Tibial nerve (tissue), 3 donors: ENCODE measurements at regions not wholly inside any gene's neighbourhood (a gene's known extent, or its start where the extent isn't known, plus 50 kb on each side); places are given as distances from the start of the nearest gene placed in this dataset.

ENCODE experiments used
- POLR2A ChIP-seq, 2 donors: fragments of 450-650 bp; IDR thresholded peaks; one replicate each; pipeline ENCODE4 v1.6.1; 2017; ENCODE audit warnings: antibody characterized with exemption in 2 of 2, mild to moderate bottlenecking in 2 of 2, moderate library complexity in 2 of 2
- TF ChIP-seq, protein P1 (sequence below), 5 experiments: fragments of 200-600 bp in 3 of 5; fragments of 450-650 bp in 2 of 5; sonication (generic) in 3 of 5; IDR thresholded peaks; one replicate each; pipeline ENCODE4 v1.5.1; 2016 to 2019; ENCODE audit warnings: antibody characterized with exemption in 5 of 5, mild to moderate bottlenecking in 3 of 5, moderate library complexity in 2 of 5

DNA sequence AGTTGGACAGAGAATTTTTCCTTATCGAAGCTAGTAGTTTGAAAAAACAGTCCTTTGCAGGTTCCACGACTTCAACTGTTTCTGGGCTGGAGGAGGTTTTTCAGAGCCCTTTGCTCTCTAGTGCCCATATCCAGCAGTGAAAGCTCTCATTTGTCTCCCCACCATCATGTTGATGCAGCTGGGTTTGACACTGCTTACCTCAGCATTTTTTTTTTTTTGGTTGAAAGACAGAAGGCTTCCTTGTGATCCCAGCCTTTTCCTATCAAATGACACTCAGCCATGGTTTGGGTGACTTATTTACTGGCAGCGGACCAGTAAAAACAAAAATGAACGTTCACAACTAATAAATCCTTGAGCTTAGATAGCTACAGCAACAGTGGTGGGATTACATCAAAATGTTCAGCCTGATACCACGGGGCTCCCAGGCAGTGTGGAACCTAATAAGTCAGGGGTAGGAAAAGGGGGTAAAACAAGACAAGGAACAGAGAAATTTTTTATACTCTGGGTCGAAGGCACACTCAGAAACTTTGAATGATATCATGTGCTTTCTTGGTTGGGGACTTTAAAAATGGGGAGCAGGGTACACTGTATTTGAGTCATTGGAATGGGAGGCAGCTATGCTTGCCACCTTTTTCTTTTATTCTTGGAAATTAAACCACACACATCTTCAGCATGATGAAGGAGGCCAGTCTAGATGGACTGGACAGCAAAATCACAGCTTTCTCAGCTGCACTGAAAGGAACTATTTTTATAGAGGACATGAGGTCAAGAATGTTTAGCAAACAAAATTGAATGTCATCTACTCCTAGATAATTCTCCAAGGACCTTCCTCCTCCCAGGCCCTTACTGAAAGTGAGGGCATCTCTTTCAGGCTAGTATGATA, 308.9 kb upstream of the MPDZ start:
- TF ChIP-seq POLR2A (IDR thresholded peaks at IDR 0.05), result no peak
- TF ChIP-seq, protein P1, sequence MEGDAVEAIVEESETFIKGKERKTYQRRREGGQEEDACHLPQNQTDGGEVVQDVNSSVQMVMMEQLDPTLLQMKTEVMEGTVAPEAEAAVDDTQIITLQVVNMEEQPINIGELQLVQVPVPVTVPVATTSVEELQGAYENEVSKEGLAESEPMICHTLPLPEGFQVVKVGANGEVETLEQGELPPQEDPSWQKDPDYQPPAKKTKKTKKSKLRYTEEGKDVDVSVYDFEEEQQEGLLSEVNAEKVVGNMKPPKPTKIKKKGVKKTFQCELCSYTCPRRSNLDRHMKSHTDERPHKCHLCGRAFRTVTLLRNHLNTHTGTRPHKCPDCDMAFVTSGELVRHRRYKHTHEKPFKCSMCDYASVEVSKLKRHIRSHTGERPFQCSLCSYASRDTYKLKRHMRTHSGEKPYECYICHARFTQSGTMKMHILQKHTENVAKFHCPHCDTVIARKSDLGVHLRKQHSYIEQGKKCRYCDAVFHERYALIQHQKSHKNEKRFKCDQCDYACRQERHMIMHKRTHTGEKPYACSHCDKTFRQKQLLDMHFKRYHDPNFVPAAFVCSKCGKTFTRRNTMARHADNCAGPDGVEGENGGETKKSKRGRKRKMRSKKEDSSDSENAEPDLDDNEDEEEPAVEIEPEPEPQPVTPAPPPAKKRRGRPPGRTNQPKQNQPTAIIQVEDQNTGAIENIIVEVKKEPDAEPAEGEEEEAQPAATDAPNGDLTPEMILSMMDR (IDR thresholded peaks at IDR 0.05), result no peak
